SIG-M5 treated with dmso at 0.1 percent for 504 hours (cell line): ENCODE measurements at regions not wholly inside any gene's neighbourhood (a gene's known extent, or its start where the extent isn't known, plus 50 kb on each side); places are given as distances from the start of the nearest gene placed in this dataset.
"Not testable (repeated sequence)": the region's sequence is repeated elsewhere in the genome, so short reads cannot be mapped to it uniquely, and the experiment has no call there.

Source experiments
- DNase-seq: peaks from one replicate; lab custom pipeline; 2025; ENCODE audit not compliant: unreplicated experiment; lab: John Stamatoyannopoulos, UW

- DNase-seq: no peak
Observed at GRCh38 chr5:28402590-28403301, 1364.4 kb upstream of the CDH9 start.

GRCh38 chr5:28400076-28400475, 1361.7 kb upstream of the CDH9 start:
- DNase-seq: no peak

GRCh38 chr5:28399211-28399610, 1360.8 kb upstream of the CDH9 start:
- no peak for DNase-seq

GRCh38 chr5:28398185-28398584, 1359.8 kb upstream of the CDH9 start:
- no peak for DNase-seq

GRCh38 chr5:28397502-28397941, 1359.1 kb upstream of the CDH9 start:
- no peak for DNase-seq

DNA sequence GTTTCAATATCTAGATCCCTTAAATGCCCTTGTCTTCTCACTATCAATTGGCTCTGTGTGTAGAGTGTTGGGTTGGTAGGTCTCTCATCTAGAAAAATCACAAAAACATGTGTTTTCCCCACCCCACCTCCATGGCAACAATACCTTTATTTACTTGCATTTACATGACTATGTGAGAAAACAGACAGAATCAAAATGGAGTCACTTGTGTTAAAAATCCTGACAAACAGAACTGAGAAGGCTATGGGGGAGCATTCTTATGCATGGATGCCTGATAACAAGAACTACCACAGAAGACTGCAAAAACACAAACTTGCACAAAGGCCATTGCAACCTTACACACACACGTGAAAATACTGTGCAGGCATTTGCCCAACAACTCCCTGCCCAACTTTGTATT, 1352.9 kb upstream of the CDH9 start:
- DNase-seq: no peak

- no peak for DNase-seq
Observed at GRCh38 chr5:28390341-28390740, 1352.0 kb upstream of the CDH9 start.

GRCh38 chr5:28389727-28390126, 1351.3 kb upstream of the CDH9 start:
- not testable (repeated sequence) for DNase-seq

- DNase-seq: no peak
Observed at GRCh38 chr5:28388428-28388827, 1350.0 kb upstream of the CDH9 start.

DNA sequence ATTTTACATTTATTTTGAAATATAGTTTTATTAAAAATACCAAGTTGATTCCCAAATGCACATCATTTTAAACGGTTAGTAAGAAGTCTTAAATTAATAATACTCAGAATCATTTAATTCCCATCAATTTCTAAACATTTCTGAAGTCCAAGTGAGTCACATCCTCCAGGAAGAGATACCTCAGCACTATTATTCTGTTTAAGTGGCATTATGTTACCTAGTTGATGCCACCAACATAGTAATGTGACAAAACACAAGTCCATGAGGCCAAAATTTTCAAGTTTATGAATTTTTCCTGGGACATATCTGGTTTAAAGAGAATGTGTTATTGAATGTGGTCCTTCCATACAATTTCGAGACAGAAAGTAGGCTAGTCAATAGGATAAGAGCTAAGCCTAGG, 1348.3 kb upstream of the CDH9 start:
- no peak for DNase-seq

GRCh38 chr5:28380167-28380566, 1341.8 kb upstream of the CDH9 start:
- DNase-seq: no peak

DNA sequence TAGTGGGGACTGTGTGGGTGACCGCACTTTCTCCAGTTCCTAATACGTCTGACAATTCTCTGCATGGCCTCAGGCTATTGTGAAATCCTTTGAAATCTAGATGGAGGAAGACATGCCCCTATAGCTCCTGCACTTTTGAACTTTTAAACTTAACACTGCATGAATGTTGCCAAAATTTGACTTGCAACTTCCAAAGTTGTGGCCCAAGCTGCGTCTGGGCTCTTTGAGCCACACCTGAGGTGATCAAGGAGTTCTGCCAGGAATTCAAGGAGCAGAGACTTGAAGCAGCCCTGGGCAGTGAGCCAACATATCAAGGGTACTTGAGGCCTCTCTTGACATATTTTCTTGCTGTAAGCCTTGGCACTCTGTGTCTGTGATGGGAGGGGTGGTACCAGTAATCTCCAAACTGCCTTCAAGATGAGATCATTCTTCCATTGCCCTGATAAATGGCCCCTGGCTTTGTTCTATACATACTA, 1336.1 kb upstream of the CDH9 start:
- peak; percentile 81 for DNase-seq

DNA sequence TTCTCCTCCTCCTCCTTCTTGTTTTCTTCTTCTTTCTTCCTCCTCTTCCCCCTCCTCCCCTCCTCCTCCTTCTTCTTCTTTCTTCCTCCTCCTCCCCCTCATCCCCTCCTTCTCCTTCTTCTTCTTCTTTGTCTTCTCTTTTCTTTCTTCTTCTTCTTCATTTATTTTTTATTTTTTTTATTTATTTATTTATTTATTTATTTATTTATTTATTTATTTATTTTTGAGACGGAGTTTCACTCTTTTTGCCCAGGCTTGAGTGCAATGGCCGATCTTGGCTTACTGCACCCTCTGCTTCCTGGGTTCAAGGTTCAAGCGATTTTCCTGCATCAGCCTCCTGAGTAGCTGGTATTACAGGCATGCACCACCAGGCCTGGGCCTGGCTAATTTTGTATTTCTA, 1332.5 kb upstream of the CDH9 start:
- DNase-seq: no peak

- no peak for DNase-seq
Observed at GRCh38 chr5:28369418-28369817, 1331.0 kb upstream of the CDH9 start.

GRCh38 chr5:28355831-28356230, 1317.4 kb upstream of the CDH9 start:
- no peak for DNase-seq

- no peak for DNase-seq
Observed at GRCh38 chr5:28346696-28347095, 1308.3 kb upstream of the CDH9 start.

DNA sequence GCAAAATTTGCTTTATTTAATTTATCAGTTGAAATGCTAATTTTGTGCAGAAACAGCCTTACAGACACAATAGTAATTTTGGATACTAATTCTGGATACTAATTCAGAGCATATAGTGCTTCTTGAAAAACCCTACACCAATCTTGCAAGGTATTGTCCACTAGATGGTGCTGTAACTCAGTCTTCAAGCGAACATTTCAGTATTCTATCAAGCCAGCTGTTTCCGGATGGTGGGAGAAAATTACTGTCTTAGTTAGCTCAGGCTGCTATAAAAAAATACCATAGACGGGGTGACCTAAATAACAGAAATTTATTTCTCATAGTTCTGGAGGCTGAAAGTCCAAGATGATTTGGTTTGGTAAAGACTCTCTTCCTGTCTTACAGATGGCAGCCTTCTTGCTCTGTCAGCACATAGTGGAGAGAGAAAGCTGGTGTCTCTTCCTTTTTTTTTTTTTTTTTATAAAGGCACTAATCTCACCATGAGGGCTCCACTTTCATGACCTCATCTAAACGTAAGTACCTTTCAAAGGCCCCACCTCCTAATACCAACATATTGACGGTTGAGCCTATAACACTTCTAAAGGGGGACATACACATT, 1306.5 kb upstream of the CDH9 start:
- DNase-seq: peak; percentile 73

DNA sequence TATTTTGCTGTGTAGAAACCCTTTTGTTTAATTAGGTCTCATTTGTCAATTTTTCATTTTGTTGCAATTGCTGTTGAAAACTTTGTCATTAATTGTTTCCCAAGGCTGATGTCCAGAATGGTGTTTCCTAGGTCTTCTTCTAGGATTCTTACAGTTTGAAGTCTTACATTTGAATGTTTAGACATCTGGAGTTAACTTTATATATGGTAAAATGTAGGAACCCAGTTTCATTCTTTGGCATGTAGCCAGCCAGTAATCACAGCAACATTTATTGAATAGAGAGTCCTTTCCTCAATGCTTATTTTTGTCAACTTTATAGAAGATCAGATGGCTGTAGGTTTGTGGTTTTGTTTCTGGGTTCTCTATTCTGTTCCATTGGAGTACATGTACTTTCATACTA, 1290.8 kb upstream of the CDH9 start:
- no peak for DNase-seq

DNA sequence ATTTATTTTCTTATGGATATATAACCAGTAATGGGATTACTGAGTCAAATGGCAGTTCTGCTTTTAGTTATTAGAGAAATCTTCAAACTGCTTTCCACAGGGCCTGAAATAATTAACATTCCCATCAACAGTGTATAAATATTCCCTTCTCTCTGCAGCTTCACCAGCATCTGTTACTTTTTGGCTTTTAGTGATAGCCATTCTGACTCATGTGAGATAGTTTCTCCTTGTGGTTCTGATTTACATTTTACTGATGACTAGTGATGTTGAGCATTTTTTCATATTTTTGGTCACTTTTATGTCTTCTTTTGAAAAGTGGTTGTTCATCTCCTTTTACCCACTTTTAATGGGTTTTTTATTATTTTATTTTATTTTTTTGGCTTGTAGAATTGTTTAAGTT, 1290.3 kb upstream of the CDH9 start:
- no peak for DNase-seq

GRCh38 chr5:28324174-28324573, 1285.8 kb upstream of the CDH9 start:
- DNase-seq: peak; percentile 15

- no peak for DNase-seq
Observed at GRCh38 chr5:28313953-28314352, 1275.6 kb upstream of the CDH9 start.

DNA sequence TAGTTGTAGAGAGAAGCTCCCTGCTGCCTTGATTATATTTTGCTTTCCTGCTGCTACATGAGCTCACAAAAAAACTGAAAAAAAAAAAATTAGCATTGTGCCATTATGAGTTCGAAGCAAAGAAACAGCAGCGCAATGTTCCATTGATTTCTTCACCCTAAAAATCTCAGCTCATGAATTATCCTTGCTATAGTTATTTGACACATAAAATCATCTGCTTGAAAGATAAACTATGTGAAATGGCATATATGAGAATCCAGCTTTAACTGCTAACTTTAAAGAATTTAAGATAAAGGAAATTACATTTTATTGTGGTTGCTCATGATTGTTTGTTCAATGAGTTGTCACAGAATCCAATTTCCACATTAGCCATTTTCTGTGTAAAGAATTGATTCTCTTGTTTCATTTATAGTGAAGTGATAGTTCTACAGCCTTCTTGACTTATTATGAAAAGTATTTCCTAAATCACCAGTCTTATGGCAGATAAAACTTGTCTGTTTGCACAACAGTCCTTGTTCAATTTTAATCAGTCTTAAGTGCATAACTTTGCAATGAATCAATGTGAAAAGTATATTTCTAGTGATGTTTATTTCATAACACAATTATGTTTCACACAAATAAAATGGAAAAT, 1275.0 kb upstream of the CDH9 start:
- DNase-seq: no peak
